GM12873 (cell line): ENCODE measurements at regions not wholly inside any gene's neighbourhood (a gene's known extent, or its start where the extent isn't known, plus 50 kb on each side); places are given as distances from the start of the nearest gene placed in this dataset.

Experiments
- CTCF ChIP-seq: IDR thresholded peaks from 2 replicates; pipeline ENCODE4 v1.5.1; 2012; ENCODE audit warnings: low read depth, mild to moderate bottlenecking, moderate library complexity, low read length, control low read depth; ENCODE audit not compliant: insufficient read depth; ENCODE audit errors: missing control alignments

- TF ChIP-seq CTCF: no peak
Observed at GRCh38 chr16:80166082-80166481, 374.7 kb upstream of the DYNLRB2 start.

- no peak for TF ChIP-seq CTCF
Observed at GRCh38 chr16:80164966-80165550, 375.7 kb upstream of the DYNLRB2 start.

GRCh38 chr16:80163339-80163738 lies 377.5 kb upstream of the DYNLRB2 start:
- TF ChIP-seq CTCF: no peak

- no peak for TF ChIP-seq CTCF
Observed at GRCh38 chr16:80161799-80162739, 378.7 kb upstream of the DYNLRB2 start.

GRCh38 chr16:80158766-80159165 lies 382.0 kb upstream of the DYNLRB2 start:
- no peak for TF ChIP-seq CTCF

- TF ChIP-seq CTCF: no peak
Observed at GRCh38 chr16:80151722-80152111, 389.1 kb upstream of the DYNLRB2 start.

GRCh38 chr16:80150978-80151721 lies 389.6 kb upstream of the DYNLRB2 start:
- no peak for TF ChIP-seq CTCF
